Ishikawa (cell line): ENCODE measurements at regions not wholly inside any gene's neighbourhood (a gene's known extent, or its start where the extent isn't known, plus 50 kb on each side); places are given as distances from the start of the nearest gene placed in this dataset.

Experiments used
- CEBPB ChIP-seq: IDR thresholded peaks from 2 replicates; pipeline ENCODE4 v1.6.1; 2012
- CREB1 ChIP-seq: IDR thresholded peaks from 2 replicates; pipeline ENCODE4 v1.6.1; 2012; ENCODE audit warnings: low read depth
- EGR1 ChIP-seq: IDR thresholded peaks from 2 replicates; pipeline ENCODE4 v1.6.1; 2012
- EP300 ChIP-seq: IDR thresholded peaks from 2 replicates; pipeline ENCODE4 v1.6.1; 2012; ENCODE audit warnings: borderline replicate concordance
- FOXM1 ChIP-seq: IDR thresholded peaks from 2 replicates; pipeline ENCODE4 v1.6.1; 2012; ENCODE audit warnings: low read depth, borderline replicate concordance
- MAX ChIP-seq: IDR thresholded peaks from 2 replicates; pipeline ENCODE4 v1.6.1; 2012
- NFIC ChIP-seq: IDR thresholded peaks from 2 replicates; pipeline ENCODE4 v1.6.1; 2012
- RAD21 ChIP-seq: IDR thresholded peaks from 2 replicates; pipeline ENCODE4 v1.6.1; 2012; ENCODE audit warnings: low read depth
- REST ChIP-seq: IDR thresholded peaks from 2 replicates; pipeline ENCODE4 v1.6.1; 2012; ENCODE audit warnings: low read depth, mild to moderate bottlenecking
- TAF1 ChIP-seq: IDR thresholded peaks from 2 replicates; pipeline ENCODE4 v1.6.1; 2012; ENCODE audit warnings: low read depth, mild to moderate bottlenecking
- TCF12 ChIP-seq: IDR thresholded peaks from 2 replicates; pipeline ENCODE4 v1.6.1; 2012; ENCODE audit warnings: low read depth
- TEAD4 ChIP-seq: IDR thresholded peaks from 2 replicates; pipeline ENCODE4 v1.6.1; 2012
- USF1 ChIP-seq: IDR thresholded peaks from 2 replicates; pipeline ENCODE4 v1.6.1; 2012
- YY1 ChIP-seq: IDR thresholded peaks from 2 replicates; pipeline ENCODE4 v1.6.1; 2012; ENCODE audit warnings: low read depth
- ZBTB7A ChIP-seq: IDR thresholded peaks from 2 replicates; pipeline ENCODE4 v1.6.1; 2012; ENCODE audit warnings: low read depth

GRCh38 chr13:94858856-94859255, 146.5 kb upstream of the SOX21 start:
- TF ChIP-seq EGR1: no peak
- no peak for TF ChIP-seq TAF1
- no peak for TF ChIP-seq FOXM1
- TF ChIP-seq ZBTB7A: no peak
- TF ChIP-seq EP300: no peak
- TF ChIP-seq RAD21: no peak
- TF ChIP-seq TCF12: no peak
- no peak for TF ChIP-seq NFIC
- no peak for TF ChIP-seq CREB1
- no peak for TF ChIP-seq MAX
- no peak for TF ChIP-seq REST
- TF ChIP-seq TEAD4: no peak
- no peak for TF ChIP-seq YY1
- TF ChIP-seq USF1: no peak

GRCh38 chr13:94854688-94855087, 142.3 kb upstream of the SOX21 start:
- no peak for TF ChIP-seq TEAD4
- no peak for TF ChIP-seq REST

- TF ChIP-seq RAD21: no peak
These were observed 139.2 kb upstream of the SOX21 start for GRCh38 chr13:94851576-94851975.

- TF ChIP-seq TAF1 (no peak), YY1 (no peak), RAD21 (no peak), TEAD4 (no peak), EGR1 (no peak), NFIC (no peak), EP300 (no peak), USF1 (no peak), REST (no peak), CEBPB (no peak), TCF12 (no peak), ZBTB7A (no peak), MAX (no peak), CREB1 (no peak), FOXM1 (no peak)
These were observed 136.9 kb upstream of the SOX21 start for GRCh38 chr13:94849254-94849653.

GRCh38 chr13:94842901-94843300, 130.6 kb upstream of the SOX21 start:
- TF ChIP-seq CREB1: no peak

GRCh38 chr13:94829837-94830365, 117.6 kb upstream of the SOX21 start:
- TF ChIP-seq MAX (no peak), CREB1 (no peak), TEAD4 (no peak), TCF12 (no peak), REST (no peak), NFIC (no peak), USF1 (no peak), RAD21 (no peak), FOXM1 (no peak)
